Globus pallidus (tissue), 1 donor: ENCODE measurements at regions not wholly inside any gene's neighbourhood (a gene's known extent, or its start where the extent isn't known, plus 50 kb on each side); places are given as distances from the start of the nearest gene placed in this dataset.
"Not testable (repeated sequence)": the region's sequence is repeated elsewhere in the genome, so short reads cannot be mapped to it uniquely, and the experiment has no call there.

ENCODE experiments used
- DNase-seq: peaks from one replicate; pipeline ENCODE4 v3.0.0-alpha.2; 2015; ENCODE audit warnings: low spot score

DNA sequence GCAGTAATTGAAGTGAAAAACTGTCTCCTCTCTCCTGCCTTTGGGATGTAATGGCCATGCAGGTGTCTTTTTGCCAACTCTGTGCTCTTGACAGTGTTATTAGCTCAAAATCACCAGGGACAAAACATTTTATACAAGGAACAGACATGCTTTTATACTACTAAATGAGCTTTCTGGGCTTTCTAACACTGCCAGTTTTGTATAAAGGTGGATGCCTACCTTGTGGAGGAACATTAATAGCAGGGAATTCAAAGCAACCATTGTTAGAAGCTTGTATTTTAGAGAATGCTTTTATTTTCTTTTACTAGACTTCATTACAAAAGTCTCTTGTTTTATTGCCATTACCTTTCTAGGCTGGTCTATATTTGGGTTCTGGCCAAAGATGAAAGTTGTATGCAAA lies 54.7 kb upstream of the ARSJ start:
- no peak for DNase-seq

DNA sequence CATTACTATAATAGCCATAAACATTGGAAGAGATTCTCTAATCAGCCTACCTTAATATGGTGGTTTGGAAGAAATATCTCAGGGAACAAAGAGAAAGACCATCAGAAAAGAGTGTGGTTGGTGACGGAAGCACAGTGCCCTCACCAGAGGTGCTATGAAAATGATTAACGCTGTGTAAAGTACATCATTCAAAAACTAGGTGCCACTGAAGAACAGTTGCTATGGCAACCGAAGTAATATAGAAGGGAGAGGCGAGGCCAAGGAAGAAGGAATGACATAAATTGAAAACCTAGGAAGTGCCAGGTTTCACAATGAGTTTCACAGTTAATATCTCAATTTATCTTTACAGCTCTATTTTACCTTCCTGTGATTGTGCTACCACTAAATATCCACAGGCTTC lies 57.0 kb upstream of the ARSJ start:
- DNase-seq: no peak

DNA sequence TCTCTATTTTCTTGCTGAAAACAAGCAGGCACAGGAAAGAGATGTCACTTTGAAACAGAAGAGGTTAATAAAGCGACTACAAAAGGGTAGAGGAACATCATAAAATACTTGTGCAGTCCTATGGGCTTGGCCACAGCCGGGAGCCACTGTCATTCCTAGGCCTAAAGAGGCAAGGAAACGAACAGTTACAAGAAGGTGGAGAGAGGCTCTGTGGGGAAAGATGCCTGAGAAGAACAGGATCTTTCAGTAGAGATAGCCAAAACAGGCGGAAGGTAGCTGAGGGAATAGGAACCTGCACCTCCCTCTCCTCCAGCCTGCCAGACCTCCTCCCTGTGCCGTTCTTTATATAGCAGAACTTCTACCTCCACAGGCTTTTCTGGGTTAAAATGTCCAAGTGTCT lies 57.4 kb upstream of the ARSJ start:
- no peak for DNase-seq

DNA sequence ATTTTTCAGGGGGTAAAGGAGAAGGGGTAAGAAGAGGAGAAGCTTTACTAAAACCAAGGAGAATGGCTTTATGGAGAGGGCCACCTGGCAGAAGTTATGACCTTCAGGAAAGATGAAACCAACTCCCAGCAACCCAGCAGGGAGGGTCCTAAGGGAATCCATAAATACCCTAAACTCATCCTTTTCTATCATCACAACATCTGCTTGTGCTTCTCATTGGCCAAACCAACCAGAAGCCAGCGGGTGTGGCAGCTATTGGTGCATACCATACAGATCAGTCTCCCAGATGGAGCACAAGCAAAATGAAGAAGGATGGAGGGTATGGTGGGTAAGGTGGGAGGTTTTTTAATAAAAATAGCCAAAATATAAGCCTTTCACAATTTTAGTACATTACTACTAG lies 58.5 kb upstream of the ARSJ start:
- no peak for DNase-seq

DNA sequence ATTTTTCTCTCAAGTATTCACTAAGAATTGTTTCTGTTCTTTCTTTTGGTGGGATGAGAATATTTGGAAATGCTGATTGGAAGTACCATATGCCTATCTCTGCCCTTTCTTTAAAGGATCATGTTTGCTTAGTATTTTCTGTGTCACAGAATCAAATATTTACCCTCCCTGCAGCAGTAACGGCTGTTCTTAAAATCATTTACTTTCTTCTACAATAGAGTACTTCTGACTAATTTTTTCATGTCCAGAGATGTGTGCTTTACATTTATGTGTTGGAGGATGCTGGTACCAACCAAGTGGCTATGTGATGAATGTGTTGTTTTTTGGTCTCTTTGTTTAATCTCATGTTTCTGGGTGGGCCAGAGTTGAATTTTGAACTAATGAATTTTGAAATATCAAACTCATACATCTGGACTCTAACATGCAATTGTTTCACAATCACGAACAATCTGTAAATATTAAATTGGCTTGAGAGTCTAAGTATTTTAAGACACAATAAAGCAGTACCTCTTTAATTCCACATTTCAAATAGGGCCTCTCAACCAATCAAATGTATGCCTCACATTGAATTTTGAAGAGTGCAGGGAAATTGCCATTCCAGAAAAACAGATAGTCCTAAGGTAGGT lies 59.4 kb upstream of the ARSJ start:
- no peak for DNase-seq

DNA sequence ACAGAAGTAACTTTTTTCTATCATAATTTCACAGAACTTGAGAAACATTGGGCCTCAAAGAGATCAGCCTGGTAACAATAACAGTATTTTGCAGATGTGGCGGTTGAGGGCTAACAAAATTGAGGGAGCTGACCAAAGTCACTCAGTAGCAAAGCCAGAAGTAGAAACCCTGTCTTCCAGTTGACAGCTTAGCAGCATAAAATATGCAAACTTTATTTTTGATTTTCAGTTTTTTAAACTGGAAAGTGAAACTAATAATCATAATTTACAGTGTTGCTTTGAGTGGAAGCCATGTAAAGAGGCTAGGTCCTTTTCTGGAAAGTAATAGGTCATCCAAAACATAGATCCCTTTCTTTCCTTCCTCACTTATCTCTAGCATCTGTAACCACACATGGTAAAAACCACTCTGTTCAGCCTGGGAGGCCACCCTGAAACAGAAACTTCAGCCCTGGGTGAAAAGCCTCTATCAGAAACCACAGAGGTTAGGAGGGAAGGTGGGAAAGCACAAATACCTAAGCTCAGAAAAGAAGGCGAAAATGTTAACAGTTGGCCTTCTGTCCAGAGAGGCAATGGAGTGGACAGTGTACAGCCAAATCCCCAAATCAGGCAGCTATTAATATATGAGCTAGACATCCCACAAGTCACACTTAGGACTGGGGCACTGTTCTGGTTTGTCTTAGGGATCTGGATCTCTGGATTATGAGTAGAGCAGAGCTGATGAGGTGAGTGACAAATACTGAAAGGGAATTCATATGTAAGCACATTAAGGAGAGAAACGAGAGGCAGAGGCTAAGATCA lies 61.1 kb upstream of the ARSJ start:
- no peak for DNase-seq

DNA sequence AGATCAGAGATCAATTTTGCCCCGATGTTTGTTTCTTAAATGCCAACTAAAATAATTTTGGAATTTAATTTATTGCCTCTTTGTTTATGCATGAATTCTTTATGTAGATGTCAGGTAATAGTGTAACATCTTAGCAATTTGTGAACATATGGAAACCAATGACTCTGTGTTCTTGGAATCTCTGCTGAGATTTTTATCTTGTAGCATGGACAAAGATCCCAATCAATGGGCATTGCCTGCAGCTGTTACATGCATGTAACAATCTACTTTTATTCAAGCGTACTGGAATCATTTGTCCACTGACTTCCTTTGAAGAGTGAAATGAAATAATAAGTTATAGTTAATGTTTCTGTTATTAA lies 61.6 kb upstream of the ARSJ start:
- no peak for DNase-seq

DNA sequence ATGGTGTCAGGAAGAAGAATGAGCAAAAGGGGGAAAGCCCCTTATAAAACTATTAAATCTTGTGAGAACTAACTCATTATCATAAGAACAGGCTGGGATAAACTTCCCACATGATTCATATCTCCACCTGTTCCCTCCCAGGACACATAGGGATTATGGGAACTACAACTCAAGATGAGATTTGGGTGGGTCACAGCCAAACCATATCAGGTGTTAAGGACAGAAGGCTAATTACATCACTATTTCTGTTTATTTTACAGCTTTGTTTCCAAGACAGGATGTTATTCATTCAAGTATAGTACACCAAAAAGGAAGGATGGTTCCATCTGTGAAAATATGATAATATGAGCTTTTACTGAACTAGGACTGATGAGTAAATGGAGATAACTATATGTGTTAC lies 63.7 kb upstream of the ARSJ start:
- DNase-seq: no peak

DNA sequence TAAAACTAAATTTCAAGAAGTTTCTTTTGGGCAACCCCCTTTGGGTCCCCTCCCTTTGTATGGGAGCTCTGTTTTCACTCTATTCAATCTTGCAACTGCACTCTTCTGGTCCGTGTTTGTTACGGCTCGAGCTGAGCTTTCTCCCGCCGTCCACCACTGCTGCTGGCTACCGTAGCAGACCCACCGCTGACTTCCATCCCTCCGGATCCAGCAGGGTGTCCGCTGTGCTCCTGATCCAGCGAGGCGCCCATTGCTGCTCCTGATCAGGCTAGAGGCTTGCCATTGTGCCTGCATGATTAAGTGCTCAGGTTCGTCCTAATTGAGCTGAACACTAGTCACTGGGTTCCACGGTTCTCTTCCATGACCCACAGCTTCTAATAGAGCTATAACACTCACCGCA lies 64.9 kb upstream of the ARSJ start:
- DNase-seq: not testable (repeated sequence)

DNA sequence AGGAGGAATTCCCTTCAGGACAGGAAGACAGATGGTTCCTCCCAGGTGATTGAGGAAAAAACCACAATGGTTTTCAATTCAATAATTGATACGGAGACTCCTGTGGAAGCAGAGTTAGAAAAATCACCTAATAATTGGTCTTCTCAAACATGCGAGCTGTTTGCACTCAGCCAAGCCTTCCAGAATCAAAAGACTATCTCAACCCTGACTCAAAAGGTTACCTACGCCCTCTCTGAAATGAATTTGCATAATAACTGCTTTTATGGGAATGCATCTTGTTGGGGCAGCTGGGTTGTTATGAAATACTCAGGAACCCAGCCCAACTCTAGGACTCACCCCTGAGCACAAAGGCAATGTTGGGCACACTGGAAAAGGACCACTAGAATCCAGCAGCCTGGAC lies 66.9 kb upstream of the ARSJ start:
- no peak for DNase-seq

DNA sequence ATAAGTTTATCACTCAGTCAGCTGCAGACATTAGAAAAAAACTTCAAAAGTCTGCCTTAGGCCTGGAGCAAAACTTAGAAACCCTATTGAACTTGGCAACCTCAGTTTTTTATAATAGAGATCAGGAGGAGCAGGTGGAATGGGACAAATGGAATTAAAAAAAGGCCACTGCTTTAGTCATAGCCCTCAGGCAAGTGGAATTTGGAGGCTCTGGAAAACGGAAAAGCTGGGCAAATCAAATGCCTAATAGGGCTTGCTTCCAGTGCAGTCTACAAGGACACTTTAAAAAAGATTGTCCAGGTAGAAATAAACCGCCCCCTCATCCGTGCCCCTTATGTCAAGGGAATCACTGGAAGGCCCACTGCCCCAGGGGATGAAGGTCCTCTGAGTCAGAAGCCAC lies 68.7 kb upstream of the ARSJ start:
- DNase-seq: not testable (repeated sequence)

DNA sequence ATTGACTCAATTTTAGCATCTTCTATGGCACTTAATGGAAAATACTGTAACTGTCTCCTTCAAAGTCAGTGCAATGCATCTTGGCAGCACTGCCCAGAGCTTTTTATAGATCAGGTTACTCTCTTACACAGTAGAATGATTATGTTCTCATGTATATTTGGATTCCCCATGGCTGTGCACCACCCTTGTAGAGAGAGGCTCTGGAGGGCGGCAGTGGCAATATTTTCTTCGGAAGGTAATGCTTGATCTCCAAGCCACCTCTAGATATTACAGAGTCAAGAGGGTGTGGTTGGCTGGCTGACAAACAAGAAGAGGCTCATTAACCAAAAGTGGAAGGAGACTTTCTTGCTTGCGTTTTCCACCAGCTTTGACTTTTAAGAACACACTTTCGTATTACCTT lies 72.8 kb upstream of the ARSJ start:
- no peak for DNase-seq

DNA sequence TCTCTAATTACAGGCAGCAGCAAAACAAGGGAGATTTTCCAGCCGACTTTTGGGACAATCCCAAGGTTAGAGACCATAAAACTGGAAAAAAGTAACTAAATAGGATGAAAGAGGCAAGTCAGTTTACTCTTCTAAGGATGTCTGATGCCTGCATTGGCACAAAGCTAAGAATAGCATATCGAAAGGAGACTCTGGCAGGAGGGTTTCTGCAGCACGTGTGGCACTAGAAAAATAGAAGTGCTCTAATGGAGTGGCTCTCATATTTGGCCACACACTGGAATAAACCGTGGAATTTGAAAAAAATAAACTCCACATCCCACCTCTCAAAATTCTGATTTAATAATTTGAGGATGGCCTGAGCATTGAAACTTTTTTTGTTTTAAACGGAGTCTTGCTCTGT lies 77.2 kb upstream of the ARSJ start:
- no peak for DNase-seq

DNA sequence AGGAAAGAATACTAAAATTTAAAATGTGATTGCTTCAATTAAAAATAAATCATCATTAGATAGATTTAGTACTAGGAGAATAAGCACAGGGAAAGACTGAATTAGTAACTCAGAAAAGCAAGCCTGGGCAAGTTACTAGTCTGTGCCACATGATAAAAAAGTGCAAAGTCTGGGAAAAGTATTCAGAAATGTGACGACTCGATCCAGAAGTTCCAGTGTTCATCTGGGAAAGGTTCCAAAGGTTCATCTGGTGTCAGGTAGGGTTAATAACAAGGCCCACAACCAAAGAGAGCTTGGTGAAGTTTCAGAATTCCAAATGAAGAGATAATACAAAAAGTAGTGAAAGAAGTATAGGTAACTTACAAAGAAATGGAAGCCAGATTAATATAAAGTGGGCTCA lies 78.3 kb upstream of the ARSJ start:
- no peak for DNase-seq

DNA sequence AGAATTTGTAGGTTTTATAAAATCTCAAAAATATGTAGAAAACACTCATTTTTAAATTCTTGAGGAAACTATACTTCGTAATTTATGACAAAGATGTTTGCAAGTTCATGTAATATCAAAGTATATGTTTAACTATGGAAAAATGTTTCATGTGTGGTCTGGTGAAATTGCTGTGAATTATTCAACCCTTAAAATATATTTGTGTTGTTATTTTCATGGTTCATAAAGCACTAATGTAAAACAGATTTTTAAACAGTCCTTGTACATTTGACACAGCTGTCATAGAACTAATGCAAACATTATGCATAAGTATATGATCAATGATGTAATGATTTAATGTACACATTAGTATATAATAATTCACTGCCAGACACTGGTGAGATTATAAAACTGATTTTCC lies 83.1 kb upstream of the ARSJ start:
- no peak for DNase-seq

DNA sequence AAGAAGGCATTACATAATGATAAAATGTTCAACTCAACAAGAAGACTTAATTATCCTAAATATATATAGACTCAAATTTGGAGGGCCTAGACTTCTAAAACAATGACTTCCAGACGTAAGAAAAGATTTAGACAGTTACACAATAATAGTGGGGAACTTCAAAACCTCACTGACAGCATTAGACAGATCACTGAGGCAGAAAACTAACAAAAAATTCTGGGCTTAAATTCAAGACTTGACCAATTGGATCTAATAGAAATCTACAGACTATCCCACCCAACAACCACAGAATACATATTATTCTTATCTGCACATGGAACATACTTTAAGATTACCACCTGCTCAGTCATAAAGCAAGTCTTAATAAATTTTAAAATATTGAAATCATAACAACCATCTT lies 93.3 kb upstream of the ARSJ start:
- DNase-seq: no peak

DNA sequence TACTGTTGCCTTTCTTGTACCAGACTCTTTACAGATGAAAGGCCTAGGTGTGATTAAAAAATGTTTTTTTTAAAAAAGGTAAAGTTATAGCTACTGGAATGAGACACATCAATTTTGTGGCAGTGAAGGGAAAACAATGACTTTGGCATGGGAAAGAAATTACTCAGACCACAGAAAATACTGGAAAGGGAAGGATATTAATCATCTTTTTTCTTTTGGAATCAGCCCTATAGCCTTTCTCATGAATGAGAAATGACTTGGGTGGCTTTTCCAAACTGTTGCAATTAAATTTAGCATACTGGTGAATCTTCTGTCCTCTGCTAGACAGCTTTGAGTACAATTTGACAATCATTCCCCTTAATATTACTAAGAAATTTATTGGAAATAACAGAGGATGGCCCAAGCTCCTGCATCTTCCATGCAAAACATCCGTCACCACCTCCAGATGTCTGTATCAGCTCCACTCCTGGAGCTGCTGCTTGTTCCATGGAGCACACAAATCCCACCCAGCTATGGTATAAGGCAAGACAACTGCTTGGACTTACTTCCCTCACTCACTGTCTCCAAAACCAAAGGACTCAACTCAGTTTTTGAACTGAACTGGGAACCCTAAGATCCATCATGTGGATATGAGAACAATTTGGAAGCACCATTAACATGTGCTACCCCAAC lies 97.6 kb upstream of the ARSJ start:
- no peak for DNase-seq

DNA sequence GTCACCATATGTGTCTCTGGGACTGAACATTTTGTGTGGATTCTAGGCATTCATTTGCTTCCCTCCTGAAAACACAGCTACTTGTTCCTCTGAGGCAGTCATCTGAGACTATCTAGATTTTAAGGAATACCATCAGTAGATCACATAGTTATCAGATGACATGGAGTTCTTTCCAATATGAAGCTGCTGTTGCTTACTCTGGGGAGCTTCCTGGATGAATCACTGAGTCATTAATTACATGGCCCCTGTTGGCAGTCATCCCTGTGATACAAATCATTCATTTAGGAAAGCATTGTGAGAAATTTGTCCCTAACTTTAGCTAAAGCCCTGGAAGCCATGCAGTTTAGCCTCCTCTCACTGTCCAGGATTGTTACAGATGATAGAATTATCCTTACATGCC lies 98.2 kb upstream of the ARSJ start:
- DNase-seq: no peak

DNA sequence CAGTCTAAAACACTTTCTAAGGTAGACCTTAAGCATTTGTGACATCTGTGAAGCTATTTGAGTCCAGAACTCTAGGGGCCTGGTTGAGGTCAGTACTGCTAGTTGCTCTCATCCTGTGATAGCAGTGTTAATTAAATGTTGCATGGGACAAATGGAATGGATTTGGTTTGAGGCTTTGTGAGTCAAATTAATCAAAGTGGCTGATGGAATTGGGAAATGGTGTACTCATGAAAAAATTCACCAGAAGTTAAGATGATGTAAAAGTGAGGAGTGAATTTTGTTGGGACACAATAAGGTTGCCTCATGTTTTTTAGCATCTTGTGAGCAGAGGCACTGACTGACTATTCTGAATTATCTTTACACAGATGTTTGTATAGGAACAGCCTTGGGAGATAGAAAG lies 99.2 kb upstream of the ARSJ start:
- no peak for DNase-seq

DNA sequence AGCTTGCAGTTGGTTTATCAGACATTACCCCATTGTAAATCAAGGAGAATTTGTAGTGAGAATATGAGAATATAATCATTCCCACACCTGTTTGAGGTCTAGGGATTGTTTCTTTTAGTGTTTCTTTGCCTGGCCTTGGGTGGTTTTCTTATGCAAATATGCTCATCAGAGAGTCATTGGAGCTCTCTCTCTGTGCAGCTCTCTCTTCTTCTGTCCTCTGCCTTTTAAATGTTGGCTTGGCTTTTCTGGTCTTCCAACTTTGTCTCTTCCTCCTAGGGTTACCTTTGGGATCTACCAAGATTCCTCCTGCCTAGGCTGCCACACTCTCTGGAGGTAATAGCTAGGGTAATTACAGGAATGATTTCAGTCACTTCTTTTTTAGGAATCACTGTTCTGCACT lies 102.3 kb upstream of the ARSJ start:
- DNase-seq: no peak

DNA sequence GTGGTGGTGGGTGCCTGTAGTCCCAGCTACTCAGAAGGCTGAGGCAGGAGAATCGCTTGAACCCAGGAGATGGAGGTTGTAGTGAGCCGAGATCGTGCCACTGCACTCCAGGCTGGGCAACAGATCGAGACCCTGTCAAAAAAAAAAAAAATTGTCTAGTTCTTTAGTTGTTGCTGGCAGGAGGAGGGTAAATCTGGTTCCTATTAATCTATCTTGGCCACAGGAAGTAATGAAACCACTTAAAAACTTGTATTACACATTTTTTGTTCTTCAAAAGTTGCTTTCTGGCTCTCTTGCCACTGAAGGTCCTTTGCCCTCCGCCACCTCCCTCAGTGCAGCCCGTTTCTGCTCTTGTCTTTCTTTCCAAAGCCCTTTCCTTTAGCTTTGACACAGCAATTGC lies 102.9 kb upstream of the ARSJ start:
- DNase-seq: no peak

DNA sequence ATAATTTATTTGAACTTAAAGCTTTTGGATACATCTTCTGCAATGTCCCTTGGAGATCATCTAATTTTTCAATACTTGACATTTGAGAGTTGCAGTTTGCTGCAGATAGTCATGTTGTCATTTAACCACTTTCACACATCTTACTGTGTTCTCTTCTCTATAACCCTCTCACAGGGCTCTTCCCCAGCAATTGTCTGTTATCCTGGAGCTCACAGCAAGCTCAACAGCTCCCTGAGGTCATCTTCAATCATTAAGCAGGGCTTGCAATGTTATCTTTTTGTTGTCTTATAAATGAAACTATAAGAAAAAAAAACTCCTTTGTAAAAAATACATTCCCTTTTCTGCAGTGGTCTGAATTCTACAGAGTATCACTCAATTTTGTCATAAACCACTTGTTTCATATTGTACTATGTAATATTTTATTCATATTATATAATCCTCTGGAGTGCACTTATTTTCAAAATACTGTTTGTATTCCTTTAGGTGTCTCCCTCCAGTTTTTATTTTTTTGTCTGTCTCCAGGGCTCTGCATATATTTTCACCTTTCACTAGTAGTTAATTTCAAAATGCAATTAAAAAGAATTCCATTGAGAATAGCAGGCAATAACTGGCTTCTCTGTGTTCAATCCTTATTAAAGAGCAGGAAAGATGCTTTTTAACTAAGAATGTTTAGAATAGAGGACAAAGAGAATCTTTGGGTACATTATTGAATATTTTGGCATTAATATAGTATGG lies 106.3 kb upstream of the ARSJ start:
- DNase-seq: no peak
